ENCODE measurements at regions not wholly inside any gene's neighbourhood (a gene's known extent, or its start where the extent isn't known, plus 50 kb on each side); places are given as distances from the start of the nearest gene placed in this dataset.

DNA sequence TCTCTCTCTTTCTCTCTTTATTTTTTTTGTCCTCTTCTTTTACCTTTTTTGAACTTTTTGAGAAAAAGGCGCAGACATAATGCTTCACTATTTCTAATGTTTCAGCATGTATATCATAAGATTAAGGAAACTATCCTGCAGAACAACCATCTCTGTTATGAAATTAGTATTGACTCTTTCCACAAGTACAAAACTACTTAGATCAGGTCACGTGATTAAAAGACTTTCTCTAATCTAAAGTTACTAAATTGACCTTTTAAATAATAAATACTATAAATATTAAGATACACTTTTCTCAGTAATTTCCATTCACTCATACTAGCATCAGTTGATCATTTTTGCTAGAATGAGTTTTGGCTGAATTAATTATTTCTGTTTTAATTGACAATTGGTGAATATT is 844.5 kb upstream of the LRFN5 start:
- intact Hi-C loops (cut with micrococcal nuclease) = no loop called here
- no peaks in the 10 kb centered on the region for H3K9me3 ChIP-seq (ENCODE audit: control insufficient read depth, insufficient read depth, low read length)
- H3K4me1 Mint-ChIP-seq = no peaks in the 10 kb centered on the region
- H3K36me3 ChIP-seq (ENCODE audit: control insufficient read depth, insufficient read depth, low read length) = no peaks in the 10 kb centered on the region
- no peak overlapping the region for H3K27ac Mint-ChIP-seq
- no peaks in the 10 kb centered on the region for H3K27me3 ChIP-seq (ENCODE audit: control insufficient read depth, insufficient read depth, low read length)
- H3K36me3 Mint-ChIP-seq = peaks cover 17% of the 10 kb centered on the region
- TF ChIP-seq, protein P1, sequence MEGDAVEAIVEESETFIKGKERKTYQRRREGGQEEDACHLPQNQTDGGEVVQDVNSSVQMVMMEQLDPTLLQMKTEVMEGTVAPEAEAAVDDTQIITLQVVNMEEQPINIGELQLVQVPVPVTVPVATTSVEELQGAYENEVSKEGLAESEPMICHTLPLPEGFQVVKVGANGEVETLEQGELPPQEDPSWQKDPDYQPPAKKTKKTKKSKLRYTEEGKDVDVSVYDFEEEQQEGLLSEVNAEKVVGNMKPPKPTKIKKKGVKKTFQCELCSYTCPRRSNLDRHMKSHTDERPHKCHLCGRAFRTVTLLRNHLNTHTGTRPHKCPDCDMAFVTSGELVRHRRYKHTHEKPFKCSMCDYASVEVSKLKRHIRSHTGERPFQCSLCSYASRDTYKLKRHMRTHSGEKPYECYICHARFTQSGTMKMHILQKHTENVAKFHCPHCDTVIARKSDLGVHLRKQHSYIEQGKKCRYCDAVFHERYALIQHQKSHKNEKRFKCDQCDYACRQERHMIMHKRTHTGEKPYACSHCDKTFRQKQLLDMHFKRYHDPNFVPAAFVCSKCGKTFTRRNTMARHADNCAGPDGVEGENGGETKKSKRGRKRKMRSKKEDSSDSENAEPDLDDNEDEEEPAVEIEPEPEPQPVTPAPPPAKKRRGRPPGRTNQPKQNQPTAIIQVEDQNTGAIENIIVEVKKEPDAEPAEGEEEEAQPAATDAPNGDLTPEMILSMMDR (IDR thresholded peaks at IDR 0.05) = no peak
- whole genome bisulfite sequencing (ENCODE audit: insufficient coverage) = no CpG with 5 or more reads among the region's 2 CpGs
- peaks cover 19 to 27% of the 10 kb centered on the region in 2 donors for H3K9me3 Mint-ChIP-seq
- no peak for DNase-seq
- H3K4me1 ChIP-seq (ENCODE audit: control insufficient read depth, insufficient read depth, low read length) = no peaks in the 10 kb centered on the region
- H3K27me3 Mint-ChIP-seq (ENCODE audit: low read depth in 2 of 2) = no peaks in the 10 kb centered on the region
- no peak for ATAC-seq
- H3K4me3 Mint-ChIP-seq = no peak overlapping the region
- no peak overlapping the region for H3K4me3 ChIP-seq (ENCODE audit: low read length)
- no peak overlapping the region for H3K27ac ChIP-seq (ENCODE audit: low read length)

DNA sequence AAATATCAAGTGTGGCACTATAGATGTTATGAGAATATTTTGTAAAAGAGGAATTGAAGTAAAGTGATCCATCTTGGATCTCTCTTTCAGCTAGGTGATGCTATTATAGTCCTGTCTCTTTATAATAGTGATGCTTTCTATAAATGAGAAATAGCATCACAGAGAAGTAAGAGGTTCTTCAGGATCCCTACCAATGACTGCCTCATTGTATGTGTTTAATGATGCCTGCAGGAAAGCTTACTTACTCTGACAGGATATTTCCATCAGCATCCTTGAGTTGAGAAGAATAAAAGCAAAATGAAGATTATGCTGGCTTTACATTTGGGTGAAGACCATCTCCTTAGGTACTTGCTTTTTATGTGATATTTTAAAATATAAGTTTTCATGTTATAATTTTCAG is 846.0 kb upstream of the LRFN5 start:
- Mint-ChIP-seq H3K4me1 (no peaks in the 10 kb centered on the region), H3K27me3 (ENCODE audit: low read depth in 2 of 2) (no peaks in the 10 kb centered on the region)
- TF ChIP-seq, protein P1 (IDR thresholded peaks at IDR 0.05) = no peak

DNA sequence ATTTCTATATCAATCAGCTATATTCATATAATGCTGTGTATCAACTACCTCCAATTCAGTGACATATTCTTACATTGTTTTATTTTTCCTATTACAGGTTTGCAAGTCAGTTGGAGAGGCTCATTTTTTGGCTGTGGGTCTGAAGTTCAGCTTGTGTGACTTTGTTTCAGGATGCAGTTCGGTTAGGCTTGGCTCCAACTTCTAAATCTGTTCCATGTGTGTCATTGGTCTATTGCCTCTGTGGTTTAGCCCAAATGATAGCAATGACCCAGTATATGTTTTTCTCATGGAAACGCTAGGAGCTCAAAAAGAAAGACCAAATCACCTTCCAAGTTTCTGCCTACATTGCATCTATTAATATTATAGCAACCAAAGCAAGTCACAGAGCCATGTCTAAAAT is 848.6 kb upstream of the LRFN5 start:
- ATAC-seq (no peak), DNase-seq (no peak)
- H3K4me3 ChIP-seq (ENCODE audit: low read length) = no peak overlapping the region
- no peak overlapping the region for H3K27ac ChIP-seq (ENCODE audit: low read length)
- no peak overlapping the region for H3K27ac Mint-ChIP-seq
- no peaks in the 10 kb centered on the region for H3K4me1 ChIP-seq (ENCODE audit: control insufficient read depth, insufficient read depth, low read length)
- H3K4me1 Mint-ChIP-seq = no peaks in the 10 kb centered on the region
- H3K9me3 ChIP-seq (ENCODE audit: control insufficient read depth, insufficient read depth, low read length) = peaks cover 5% of the 10 kb centered on the region
- TF ChIP-seq, protein P1 (IDR thresholded peaks at IDR 0.05) = no peak
- peaks cover 22% of the 10 kb centered on the region for H3K36me3 Mint-ChIP-seq
- WGBS (ENCODE audit: insufficient coverage) = 81% methylated on average over 2 of the region's 2 CpGs
- H3K9me3 Mint-ChIP-seq = peaks cover 16 to 32% of the 10 kb centered on the region in 2 donors
- intact Hi-C loops (cut with micrococcal nuclease) = no loop called here
- no peaks in the 10 kb centered on the region for H3K27me3 ChIP-seq (ENCODE audit: control insufficient read depth, insufficient read depth, low read length)
- no peaks in the 10 kb centered on the region for H3K36me3 ChIP-seq (ENCODE audit: control insufficient read depth, insufficient read depth, low read length)
- no peak overlapping the region for H3K4me3 Mint-ChIP-seq
- no peaks in the 10 kb centered on the region for H3K27me3 Mint-ChIP-seq (ENCODE audit: low read depth in 2 of 2)

More for the DNA sequence above, 846.0 kb upstream of the LRFN5 start:
- no peak overlapping the region for H3K4me3 ChIP-seq (ENCODE audit: low read length)
- no peak overlapping the region for H3K27ac ChIP-seq (ENCODE audit: low read length)
- intact Hi-C loops (cut with micrococcal nuclease) = no loop called here
- H3K27ac Mint-ChIP-seq = no peak overlapping the region
- no peaks in the 10 kb centered on the region for H3K4me1 ChIP-seq (ENCODE audit: control insufficient read depth, insufficient read depth, low read length)
- ATAC-seq = no peak
- no peak overlapping the region for H3K4me3 Mint-ChIP-seq
- H3K9me3 ChIP-seq (ENCODE audit: control insufficient read depth, insufficient read depth, low read length) = no peaks in the 10 kb centered on the region
- H3K27me3 ChIP-seq (ENCODE audit: control insufficient read depth, insufficient read depth, low read length) = no peaks in the 10 kb centered on the region
- H3K36me3 Mint-ChIP-seq = peaks cover 22% of the 10 kb centered on the region
- peaks cover 16 to 29% of the 10 kb centered on the region in 2 donors for H3K9me3 Mint-ChIP-seq
- no peak for DNase-seq
- H3K36me3 ChIP-seq (ENCODE audit: control insufficient read depth, insufficient read depth, low read length) = no peaks in the 10 kb centered on the region

DNA sequence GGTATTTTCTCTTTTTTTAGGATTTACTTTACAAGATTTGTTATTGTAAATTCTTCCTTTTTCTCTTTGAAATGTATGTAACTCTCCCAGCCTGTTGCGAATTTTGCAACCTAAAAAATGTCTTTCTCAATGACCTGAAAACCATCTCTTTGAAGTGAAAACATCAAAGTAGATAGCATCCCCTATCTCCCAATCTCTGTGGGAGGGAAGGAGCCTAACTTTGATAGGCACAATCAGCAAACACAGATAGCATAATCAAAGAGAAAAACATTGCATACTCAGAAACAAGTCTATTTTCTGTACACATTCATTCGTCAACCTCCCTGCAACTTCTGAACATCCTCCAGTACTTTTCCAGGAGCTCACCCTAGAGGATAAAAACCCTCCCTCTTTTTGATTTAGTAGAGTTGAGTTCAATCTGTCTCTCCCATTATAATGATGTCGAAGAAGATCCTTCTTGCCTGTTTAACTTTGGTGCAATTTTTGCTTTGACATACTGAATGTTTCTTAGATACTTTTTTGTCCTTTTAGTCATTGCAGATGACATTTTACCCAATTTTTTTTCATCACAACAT is 849.2 kb upstream of the LRFN5 start:
- H3K27ac Mint-ChIP-seq = no peak overlapping the region
- no peak overlapping the region for H3K4me3 ChIP-seq (ENCODE audit: low read length)
- no peaks in the 10 kb centered on the region for H3K36me3 ChIP-seq (ENCODE audit: control insufficient read depth, insufficient read depth, low read length)
- intact Hi-C loops (cut with micrococcal nuclease) = no loop called here
- H3K36me3 Mint-ChIP-seq = peaks cover 22% of the 10 kb centered on the region
- peaks cover 15 to 32% of the 10 kb centered on the region in 2 donors for H3K9me3 Mint-ChIP-seq
- H3K4me1 Mint-ChIP-seq = no peaks in the 10 kb centered on the region
- WGBS (ENCODE audit: insufficient coverage) = 80% methylated on average over 2 of the region's 3 CpGs
- ATAC-seq (no peak), DNase-seq (no peak)
- no peak overlapping the region for H3K27ac ChIP-seq (ENCODE audit: low read length)
- no peaks in the 10 kb centered on the region for H3K27me3 Mint-ChIP-seq (ENCODE audit: low read depth in 2 of 2)
- no peaks in the 10 kb centered on the region for H3K27me3 ChIP-seq (ENCODE audit: control insufficient read depth, insufficient read depth, low read length)
- H3K4me3 Mint-ChIP-seq = no peak overlapping the region
- peaks cover 5% of the 10 kb centered on the region for H3K9me3 ChIP-seq (ENCODE audit: control insufficient read depth, insufficient read depth, low read length)
- TF ChIP-seq, protein P1 (IDR thresholded peaks at IDR 0.05) = no peak
- H3K4me1 ChIP-seq (ENCODE audit: control insufficient read depth, insufficient read depth, low read length) = no peaks in the 10 kb centered on the region
